Epithelial cell of proximal tubule (primary cell): ENCODE measurements at regions not wholly inside any gene's neighbourhood (a gene's known extent, or its start where the extent isn't known, plus 50 kb on each side); places are given as distances from the start of the nearest gene placed in this dataset.

Source experiments
- DNase-seq: peaks from one replicate; pipeline ENCODE4 v3.0.0-alpha.2; 2011; ENCODE audit warnings: low read depth
- H3K4me3 ChIP-seq: 2 replicates; pipeline ENCODE4 v1.5.1; 2011; ENCODE audit warnings: low read depth, mild to moderate bottlenecking, low read length
- TF ChIP-seq, protein P1 (sequence below): conservative IDR thresholded peaks from 2 replicates; pipeline ENCODE4 v1.5.1; 2012; ENCODE audit warnings: low read depth, mild to moderate bottlenecking, low read length

GRCh38 chr11:109133159-109133558, 288.8 kb upstream of the C11orf87 start:
- no peak for DNase-seq
- TF ChIP-seq, protein P1, sequence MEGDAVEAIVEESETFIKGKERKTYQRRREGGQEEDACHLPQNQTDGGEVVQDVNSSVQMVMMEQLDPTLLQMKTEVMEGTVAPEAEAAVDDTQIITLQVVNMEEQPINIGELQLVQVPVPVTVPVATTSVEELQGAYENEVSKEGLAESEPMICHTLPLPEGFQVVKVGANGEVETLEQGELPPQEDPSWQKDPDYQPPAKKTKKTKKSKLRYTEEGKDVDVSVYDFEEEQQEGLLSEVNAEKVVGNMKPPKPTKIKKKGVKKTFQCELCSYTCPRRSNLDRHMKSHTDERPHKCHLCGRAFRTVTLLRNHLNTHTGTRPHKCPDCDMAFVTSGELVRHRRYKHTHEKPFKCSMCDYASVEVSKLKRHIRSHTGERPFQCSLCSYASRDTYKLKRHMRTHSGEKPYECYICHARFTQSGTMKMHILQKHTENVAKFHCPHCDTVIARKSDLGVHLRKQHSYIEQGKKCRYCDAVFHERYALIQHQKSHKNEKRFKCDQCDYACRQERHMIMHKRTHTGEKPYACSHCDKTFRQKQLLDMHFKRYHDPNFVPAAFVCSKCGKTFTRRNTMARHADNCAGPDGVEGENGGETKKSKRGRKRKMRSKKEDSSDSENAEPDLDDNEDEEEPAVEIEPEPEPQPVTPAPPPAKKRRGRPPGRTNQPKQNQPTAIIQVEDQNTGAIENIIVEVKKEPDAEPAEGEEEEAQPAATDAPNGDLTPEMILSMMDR, result no peak
- H3K4me3 ChIP-seq, result no peak overlapping the region

- TF ChIP-seq, protein P1, result no peak
- DNase-seq, result no peak
- H3K4me3 ChIP-seq, result no peak overlapping the region
Measured at GRCh38 chr11:109135627-109136026, 286.4 kb upstream of the C11orf87 start.

GRCh38 chr11:109138196-109138595, 283.8 kb upstream of the C11orf87 start:
- H3K4me3 ChIP-seq, result no peak overlapping the region
- no peak for DNase-seq
- TF ChIP-seq, protein P1, result no peak

DNA sequence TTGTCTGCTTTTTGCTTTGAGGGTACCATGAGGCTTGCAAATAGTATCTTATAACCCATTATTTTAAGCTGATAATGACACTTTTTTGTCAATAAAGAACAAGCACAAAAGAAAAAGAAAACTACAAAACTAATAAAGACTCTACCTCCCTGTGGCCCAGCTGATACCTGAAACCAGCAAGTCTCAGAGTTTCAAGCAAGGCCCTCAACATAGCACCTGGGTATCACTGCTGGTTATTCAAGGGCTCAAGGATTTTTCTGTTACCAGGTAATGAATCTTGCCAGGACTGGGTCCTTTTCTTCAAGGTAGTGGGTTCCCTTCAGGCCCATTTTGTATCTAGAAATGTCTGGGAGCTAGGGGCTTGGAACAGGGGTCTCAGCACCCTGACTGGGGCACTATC, 281.6 kb upstream of the C11orf87 start:
- TF ChIP-seq, protein P1, result no peak
- H3K4me3 ChIP-seq, result no peak overlapping the region
- no peak for DNase-seq

DNA sequence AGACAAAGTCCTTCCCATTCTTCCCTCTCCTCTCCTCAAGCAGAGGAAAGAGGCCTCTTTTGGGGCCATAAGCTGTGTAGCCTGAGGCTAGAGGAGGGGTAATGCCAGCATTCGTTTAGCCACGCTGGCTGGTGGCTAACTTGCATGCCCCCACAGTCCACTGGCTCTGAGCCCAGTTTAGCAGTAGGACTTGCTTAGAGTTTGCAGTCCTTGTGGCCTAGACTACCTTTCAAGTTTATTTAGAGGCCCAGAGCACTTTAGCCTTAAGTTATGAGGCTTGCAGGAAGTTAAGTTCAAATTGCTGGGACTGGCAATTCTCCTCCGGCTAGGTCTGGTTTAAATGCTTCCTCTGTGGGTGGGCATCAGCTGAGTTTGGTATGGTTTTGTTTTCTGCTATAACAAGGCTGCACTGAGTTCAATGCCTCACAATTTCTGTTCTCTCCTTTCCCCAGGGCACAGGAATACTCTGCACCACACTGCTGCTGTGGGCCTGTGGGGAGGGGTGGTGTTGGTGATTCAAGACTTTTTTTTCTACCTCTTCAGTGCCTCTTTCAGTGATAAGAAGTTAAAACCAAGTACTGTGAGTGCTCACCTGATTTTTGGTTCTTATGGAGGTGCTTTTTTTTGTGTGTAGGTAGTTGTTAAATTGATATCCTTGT, 281.0 kb upstream of the C11orf87 start:
- TF ChIP-seq, protein P1, result no peak
- no peak for DNase-seq

DNA sequence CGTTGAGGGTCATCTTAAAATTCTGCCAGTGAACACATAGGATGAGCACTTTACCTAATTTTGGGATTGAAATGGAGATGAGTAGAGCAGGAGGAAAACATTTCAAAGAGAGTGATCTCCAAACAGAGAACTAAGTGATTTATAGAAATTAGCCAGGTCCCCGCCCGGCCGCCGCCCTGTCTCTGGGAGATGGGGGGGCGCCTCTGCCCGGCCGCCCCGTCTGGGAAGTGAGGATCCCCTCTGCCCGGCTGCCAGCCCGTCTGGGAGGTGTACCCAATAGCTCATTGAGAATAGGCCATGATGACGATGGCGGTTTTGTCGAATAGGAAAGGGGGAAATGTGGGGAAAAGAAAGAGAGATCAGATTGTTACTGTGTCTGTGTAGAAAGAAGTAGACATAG, 276.7 kb upstream of the C11orf87 start:
- no peak for DNase-seq
- TF ChIP-seq, protein P1, result no peak
- no peak overlapping the region for H3K4me3 ChIP-seq

More for the DNA sequence above, 281.0 kb upstream of the C11orf87 start:
- no peak overlapping the region for H3K4me3 ChIP-seq

DNA sequence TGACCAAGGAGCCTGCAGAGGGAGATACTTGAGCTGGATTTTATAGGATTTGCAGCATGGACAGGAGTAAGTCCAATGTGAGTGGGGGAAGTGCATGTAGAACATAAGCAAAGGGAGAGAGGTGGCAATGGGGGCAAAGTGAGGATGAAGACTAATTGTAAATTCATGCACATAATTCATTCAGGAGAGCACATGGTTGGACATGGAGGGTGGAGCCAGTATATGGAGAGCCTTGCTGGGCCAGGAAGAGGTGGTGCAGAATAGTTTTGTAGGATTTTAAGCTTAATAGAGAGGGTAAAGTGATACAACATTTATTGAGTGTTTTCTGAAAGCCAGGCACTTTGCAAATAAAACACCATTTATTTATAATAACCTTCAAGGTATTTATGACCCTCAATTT, 274.3 kb upstream of the C11orf87 start:
- no peak for DNase-seq
- TF ChIP-seq, protein P1, result no peak
- H3K4me3 ChIP-seq, result no peak overlapping the region
